ENCODE measurements at regions not wholly inside any gene's neighbourhood (a gene's known extent, or its start where the extent isn't known, plus 50 kb on each side); places are given as distances from the start of the nearest gene placed in this dataset.

GRCh38 chr11:131178020-131178419 lies 192.4 kb upstream of the NTM start:
- H3K4me3 ChIP-seq (ENCODE audit: low read length), result no peak overlapping the region
- no peak for DNase-seq (ENCODE audit: low read depth)
- no peak for TF ChIP-seq CTCF (IDR thresholded peaks at IDR 0.05; ENCODE audit: insufficient read depth, low read depth, low read length, missing control alignments)

- no peak for DNase-seq (ENCODE audit: low read depth)
- H3K4me3 ChIP-seq (ENCODE audit: low read length), result no peak overlapping the region
- no peak for TF ChIP-seq CTCF (IDR thresholded peaks at IDR 0.05; ENCODE audit: insufficient read depth, low read depth, low read length, missing control alignments)
Observed at GRCh38 chr11:131178596-131178995, 191.8 kb upstream of the NTM start.

- no peak for DNase-seq (ENCODE audit: low read depth)
- no peak for TF ChIP-seq CTCF (IDR thresholded peaks at IDR 0.05; ENCODE audit: insufficient read depth, low read depth, low read length, missing control alignments)
- no peak overlapping the region for H3K4me3 ChIP-seq (ENCODE audit: low read length)
Observed at GRCh38 chr11:131179836-131180235, 190.6 kb upstream of the NTM start.

DNA sequence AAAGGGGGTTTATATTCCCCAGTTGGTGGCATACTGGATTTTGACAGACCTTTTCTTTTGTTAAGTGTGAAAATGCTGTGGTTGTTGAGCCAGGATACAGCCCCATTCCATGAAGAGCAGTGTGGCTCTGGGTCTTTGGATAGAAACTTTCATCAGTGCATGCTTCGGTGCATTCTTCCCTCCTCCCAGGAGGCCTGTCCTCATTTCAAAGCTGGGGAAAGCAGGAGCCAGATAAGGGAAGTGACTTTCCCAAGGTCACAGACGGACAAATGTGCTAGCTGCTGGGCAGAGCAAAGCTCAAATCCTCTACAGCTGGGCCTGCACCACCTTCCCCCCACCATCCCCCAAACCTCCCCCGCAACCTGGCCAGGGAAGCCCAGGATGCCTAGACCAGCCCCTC lies 184.5 kb upstream of the NTM start:
- no peak for TF ChIP-seq CTCF (IDR thresholded peaks at IDR 0.05; ENCODE audit: insufficient read depth, low read depth, low read length, missing control alignments)
- no peak overlapping the region for H3K4me3 ChIP-seq (ENCODE audit: low read length)
- DNase-seq (ENCODE audit: low read depth), result no peak

- H3K4me3 ChIP-seq (ENCODE audit: low read length), result no peak overlapping the region
- TF ChIP-seq CTCF (IDR thresholded peaks at IDR 0.05; ENCODE audit: insufficient read depth, low read depth, low read length, missing control alignments), result no peak
- peak; percentile 5 for DNase-seq (ENCODE audit: low read depth)
Observed at GRCh38 chr11:131186629-131187101, 183.8 kb upstream of the NTM start.

- DNase-seq (ENCODE audit: low read depth), result peak; percentile 63
- no peak for TF ChIP-seq CTCF (IDR thresholded peaks at IDR 0.05; ENCODE audit: insufficient read depth, low read depth, low read length, missing control alignments)
- no peak overlapping the region for H3K4me3 ChIP-seq (ENCODE audit: low read length)
Observed at GRCh38 chr11:131190446-131190845, 180.0 kb upstream of the NTM start.

- no peak for TF ChIP-seq CTCF (IDR thresholded peaks at IDR 0.05; ENCODE audit: insufficient read depth, low read depth, low read length, missing control alignments)
- no peak overlapping the region for H3K4me3 ChIP-seq (ENCODE audit: low read length)
- DNase-seq (ENCODE audit: low read depth), result no peak
Observed at GRCh38 chr11:131191606-131192005, 178.8 kb upstream of the NTM start.
